ENCODE measurements at regions not wholly inside any gene's neighbourhood (a gene's known extent, or its start where the extent isn't known, plus 50 kb on each side); places are given as distances from the start of the nearest gene placed in this dataset.

GRCh38 chr7:54091322-54091721 lies 450.9 kb upstream of the VSTM2A start:
- 81% methylated on average over 6 of the region's 6 CpGs for WGBS (ENCODE audit: insufficient coverage)
- Histone ChIP-seq H3K27me3 (ENCODE audit: control insufficient read depth, insufficient read depth, low read length) (no peaks in the 10 kb centered on the region), H3K9me3 (ENCODE audit: control insufficient read depth, insufficient read depth, low read length) (peaks cover 10% of the 10 kb centered on the region), H3K4me1 (ENCODE audit: control insufficient read depth, insufficient read depth, low read length) (no peaks in the 10 kb centered on the region), H3K27ac (ENCODE audit: low read length) (no peak overlapping the region), H3K36me3 (ENCODE audit: control insufficient read depth, insufficient read depth, low read length) (no peaks in the 10 kb centered on the region), H3K4me3 (ENCODE audit: low read length) (no peak overlapping the region)
- intact Hi-C loops (cut with micrococcal nuclease), result no loop called here
- Mint-ChIP-seq H3K36me3 (peaks cover 10% of the 10 kb centered on the region), H3K4me1 (no peaks in the 10 kb centered on the region), H3K4me3 (no peak overlapping the region), H3K27me3 (ENCODE audit: low read depth in 2 of 2) (no peaks in the 10 kb centered on the region), H3K27ac (no peak overlapping the region), H3K9me3 (peaks cover 10 to 12% of the 10 kb centered on the region in 2 donors)
- DNase-seq, result no peak
- ATAC-seq, result no peak
- TF ChIP-seq CTCF (IDR thresholded peaks at IDR 0.05), result no peak

- DNase-seq (no peak), ATAC-seq (no peak)
- Mint-ChIP-seq H3K36me3 (peaks cover 26% of the 10 kb centered on the region), H3K27me3 (ENCODE audit: low read depth in 2 of 2) (no peaks in the 10 kb centered on the region), H3K4me3 (no peak overlapping the region), H3K9me3 (peaks cover 16 to 19% of the 10 kb centered on the region in 2 donors), H3K27ac (no peak overlapping the region), H3K4me1 (no peaks in the 10 kb centered on the region)
- peaks cover 3% of the 10 kb centered on the region for H3K9me3 ChIP-seq (ENCODE audit: control insufficient read depth, insufficient read depth, low read length)
- H3K27me3 ChIP-seq (ENCODE audit: control insufficient read depth, insufficient read depth, low read length), result no peaks in the 10 kb centered on the region
- no peak overlapping the region for H3K27ac ChIP-seq (ENCODE audit: low read length)
- intact Hi-C loops (cut with micrococcal nuclease), result no loop called here
- no peaks in the 10 kb centered on the region for H3K36me3 ChIP-seq (ENCODE audit: control insufficient read depth, insufficient read depth, low read length)
- no peaks in the 10 kb centered on the region for H3K4me1 ChIP-seq (ENCODE audit: control insufficient read depth, insufficient read depth, low read length)
- no peak for TF ChIP-seq CTCF (IDR thresholded peaks at IDR 0.05)
- H3K4me3 ChIP-seq (ENCODE audit: low read length), result no peak overlapping the region
- WGBS (ENCODE audit: insufficient coverage), result no CpG with 5 or more reads among the region's 1 CpG
Measured at GRCh38 chr7:54097886-54098285, 444.3 kb upstream of the VSTM2A start.

GRCh38 chr7:54109501-54109900 lies 432.7 kb upstream of the VSTM2A start:
- TF ChIP-seq CTCF (IDR thresholded peaks at IDR 0.05), result no peak
- Histone ChIP-seq H3K4me1 (ENCODE audit: control insufficient read depth, insufficient read depth, low read length) (no peaks in the 10 kb centered on the region), H3K27ac (ENCODE audit: low read length) (no peak overlapping the region), H3K36me3 (ENCODE audit: control insufficient read depth, insufficient read depth, low read length) (no peaks in the 10 kb centered on the region), H3K9me3 (ENCODE audit: control insufficient read depth, insufficient read depth, low read length) (peaks cover 3% of the 10 kb centered on the region), H3K27me3 (ENCODE audit: control insufficient read depth, insufficient read depth, low read length) (no peaks in the 10 kb centered on the region), H3K4me3 (ENCODE audit: low read length) (no peak overlapping the region)
- no peaks in the 10 kb centered on the region for H3K4me1 Mint-ChIP-seq
- no peak overlapping the region for H3K4me3 Mint-ChIP-seq
- H3K27me3 Mint-ChIP-seq (ENCODE audit: low read depth in 2 of 2), result no peaks in the 10 kb centered on the region
- H3K9me3 Mint-ChIP-seq, result peaks cover 15 to 29% of the 10 kb centered on the region in 2 donors
- DNase-seq (no peak), ATAC-seq (no peak)
- H3K36me3 Mint-ChIP-seq, result peaks cover 19% of the 10 kb centered on the region
- WGBS (ENCODE audit: insufficient coverage), result 81% methylated on average over 4 of the region's 4 CpGs
- intact Hi-C loops (cut with micrococcal nuclease), result no loop called here
- no peak overlapping the region for H3K27ac Mint-ChIP-seq

- no peak overlapping the region for H3K4me3 Mint-ChIP-seq
- no peaks in the 10 kb centered on the region for H3K27me3 Mint-ChIP-seq (ENCODE audit: low read depth in 2 of 2)
- WGBS (ENCODE audit: insufficient coverage), result 76% methylated on average over 5 of the region's 6 CpGs
- Histone ChIP-seq H3K36me3 (ENCODE audit: control insufficient read depth, insufficient read depth, low read length) (no peaks in the 10 kb centered on the region), H3K9me3 (ENCODE audit: control insufficient read depth, insufficient read depth, low read length) (peaks cover 16% of the 10 kb centered on the region), H3K4me3 (ENCODE audit: low read length) (no peak overlapping the region), H3K4me1 (ENCODE audit: control insufficient read depth, insufficient read depth, low read length) (no peaks in the 10 kb centered on the region), H3K27me3 (ENCODE audit: control insufficient read depth, insufficient read depth, low read length) (no peaks in the 10 kb centered on the region), H3K27ac (ENCODE audit: low read length) (no peak overlapping the region)
- DNase-seq (no peak), ATAC-seq (no peak)
- TF ChIP-seq CTCF (IDR thresholded peaks at IDR 0.05), result no peak
- H3K4me1 Mint-ChIP-seq, result no peaks in the 10 kb centered on the region
- H3K9me3 Mint-ChIP-seq, result peaks cover 17 to 32% of the 10 kb centered on the region in 2 donors
- intact Hi-C loops (cut with micrococcal nuclease), result no loop called here
- H3K27ac Mint-ChIP-seq, result no peak overlapping the region
- H3K36me3 Mint-ChIP-seq, result peaks cover 25% of the 10 kb centered on the region
Measured at GRCh38 chr7:54111814-54112511, 430.2 kb upstream of the VSTM2A start.

Data from natural killer cell (primary cell).